ENCODE measurements at regions not wholly inside any gene's neighbourhood (a gene's known extent, or its start where the extent isn't known, plus 50 kb on each side); places are given as distances from the start of the nearest gene placed in this dataset.

GRCh38 chr7:50954716-50955115 is 172.0 kb upstream of the GRB10 start:
- Histone ChIP-seq H3K9ac (ENCODE audit: low read depth in 1 of 2, low read length in 2 of 2) (no peak overlapping the region), H3K27ac (ENCODE audit: low read depth in 1 of 2, low read length in 2 of 2) (no peak overlapping the region), H3K4me1 (ENCODE audit: control insufficient read depth in 4 of 4, insufficient read depth in 4 of 4, low read length in 3 of 4) (no peaks in the 10 kb centered on the region), H3K4me3 (ENCODE audit: low read depth in 1 of 3, low read length in 3 of 3) (no peak overlapping the region), H3K36me3 (ENCODE audit: control insufficient read depth in 4 of 4, insufficient read depth in 3 of 4, low read depth in 1 of 4, low read length in 3 of 4) (no peaks in the 10 kb centered on the region), H3K9me3 (ENCODE audit: control insufficient read depth in 4 of 4, low read length in 3 of 4) (peaks cover 0 to 3% (median 1%) of the 10 kb centered on the region in 4 donors), H3K27me3 (ENCODE audit: control insufficient read depth in 4 of 4, insufficient read depth in 4 of 4, low read length in 3 of 4) (no peaks in the 10 kb centered on the region)
- WGBS: 79% methylated on average over 5 of the region's 5 CpGs
- no peak for DNase-seq (ENCODE audit: low spot score)
- TF ChIP-seq HNF4G (IDR thresholded peaks at IDR 0.05): no peak
- no peak for TF ChIP-seq ATF3 (IDR thresholded peaks at IDR 0.05)
- TF ChIP-seq HNF4A (conservative IDR thresholded peaks at IDR 0.05): no peak
- no peak for TF ChIP-seq CTCF (IDR thresholded peaks at IDR 0.05; ENCODE audit: low read depth, low read length, missing input control)

- whole genome bisulfite sequencing: 82% methylated on average over 4 of the region's 4 CpGs
- Histone ChIP-seq H3K4me3 (ENCODE audit: low read depth in 1 of 3, low read length in 3 of 3) (no peak overlapping the region), H3K9me3 (ENCODE audit: control insufficient read depth in 4 of 4, low read length in 3 of 4) (peaks cover 0 to 5% (median 1%) of the 10 kb centered on the region in 4 donors), H3K9ac (ENCODE audit: low read depth in 1 of 2, low read length in 2 of 2) (no peak overlapping the region), H3K4me1 (ENCODE audit: control insufficient read depth in 4 of 4, insufficient read depth in 4 of 4, low read length in 3 of 4) (no peaks in the 10 kb centered on the region), H3K27ac (ENCODE audit: low read depth in 1 of 2, low read length in 2 of 2) (no peak overlapping the region), H3K36me3 (ENCODE audit: control insufficient read depth in 4 of 4, insufficient read depth in 3 of 4, low read depth in 1 of 4, low read length in 3 of 4) (no peaks in the 10 kb centered on the region), H3K27me3 (ENCODE audit: control insufficient read depth in 4 of 4, insufficient read depth in 4 of 4, low read length in 3 of 4) (no peaks in the 10 kb centered on the region)
- no peak for DNase-seq (ENCODE audit: low spot score)
- TF ChIP-seq MAX (IDR thresholded peaks at IDR 0.05) (no peak), RXRA (IDR thresholded peaks at IDR 0.05) (no peak), ATF3 (IDR thresholded peaks at IDR 0.05) (no peak), CTCF (IDR thresholded peaks at IDR 0.05; ENCODE audit: low read depth, low read length, missing input control) (no peak), FOXA2 (IDR thresholded peaks at IDR 0.05) (no peak), TAF1 (conservative IDR thresholded peaks at IDR 0.05) (no peak), HNF4A (conservative IDR thresholded peaks at IDR 0.05) (no peak), GABPA (IDR thresholded peaks at IDR 0.05 in 1 of 2, conservative IDR thresholded peaks at IDR 0.05 in 1 of 2) (no peak), YY1 (IDR thresholded peaks at IDR 0.05) (no peak), JUND (IDR thresholded peaks at IDR 0.05) (no peak), SP1 (IDR thresholded peaks at IDR 0.05) (no peak), FOXA1 (IDR thresholded peaks at IDR 0.05) (no peak), EGR1 (IDR thresholded peaks at IDR 0.05; ENCODE audit: low read depth in 2 of 2) (no peak), ZBTB33 (IDR thresholded peaks at IDR 0.05) (no peak), HNF4G (IDR thresholded peaks at IDR 0.05) (no peak), REST (IDR thresholded peaks at IDR 0.05) (no peak), NR2F2 (IDR thresholded peaks at IDR 0.05) (no peak), RAD21 (IDR thresholded peaks at IDR 0.05) (no peak)
Measured at GRCh38 chr7:50954245-50954644, 171.5 kb upstream of the GRB10 start.

Measured in liver (tissue), 8 donors.